Activated T-helper 2 cell treated with anti-CD3 and anti-CD28 coated beads, Interferon-gamma antibody, Interleukin-2, Interleukin-4, amounts not matched to agents 10 μg/mL and 5 μg/mL and 100 μg/mL, durations not matched to agents 14 hours and 24 hours and 36 hours (primary cell): ENCODE measurements at regions not wholly inside any gene's neighbourhood (a gene's known extent, or its start where the extent isn't known, plus 50 kb on each side); places are given as distances from the start of the nearest gene placed in this dataset.
A peak's percentile ranks its signal among the peaks of the same experiment; 100 is the strongest.

ENCODE experiments used
- DNase-seq: peaks from one replicate; pipeline ENCODE4 v3.0.0; 2021; ENCODE audit warnings: low spot score
- H3K27ac Mint-ChIP-seq: one replicate; pipeline ENCODE4 v1.8.0; 2021; ENCODE audit warnings: mixed read lengths
- H3K27me3 Mint-ChIP-seq: one replicate; pipeline ENCODE4 v1.8.0; 2021; ENCODE audit warnings: low read depth, mixed read lengths
- H3K36me3 Mint-ChIP-seq: one replicate; pipeline ENCODE4 v1.8.0; 2021; ENCODE audit warnings: low read depth, mixed read lengths
- H3K4me1 Mint-ChIP-seq: one replicate; pipeline ENCODE4 v1.8.0; 2021; ENCODE audit warnings: low read depth, mixed read lengths
- H3K4me3 Mint-ChIP-seq: one replicate; pipeline ENCODE4 v1.8.0; 2021; ENCODE audit warnings: low read depth, mild to moderate bottlenecking, moderate library complexity, mixed read lengths
- H3K9me3 Mint-ChIP-seq: one replicate; pipeline ENCODE4 v1.8.0; 2021; ENCODE audit warnings: mixed read lengths
- intact Hi-C: fragments of 100-400 bp; cut with micrococcal nuclease; formaldehyde crosslinking; loops from one replicate; pipeline ENCODE4 v1.15.1; 2023

- DNase-seq: no peak
- H3K27ac Mint-ChIP-seq: no peak overlapping the region
- H3K36me3 Mint-ChIP-seq: no peaks in the 10 kb centered on the region
- H3K4me1 Mint-ChIP-seq: peaks cover 14% of the 10 kb centered on the region
- H3K4me3 Mint-ChIP-seq: no peak overlapping the region
- H3K9me3 Mint-ChIP-seq: no peaks in the 10 kb centered on the region
- intact Hi-C loops: no loop called here
- no peaks in the 10 kb centered on the region for H3K27me3 Mint-ChIP-seq
Observed at GRCh38 chr13:26474286-26474685, 83.2 kb upstream of the WASF3 start.

DNA sequence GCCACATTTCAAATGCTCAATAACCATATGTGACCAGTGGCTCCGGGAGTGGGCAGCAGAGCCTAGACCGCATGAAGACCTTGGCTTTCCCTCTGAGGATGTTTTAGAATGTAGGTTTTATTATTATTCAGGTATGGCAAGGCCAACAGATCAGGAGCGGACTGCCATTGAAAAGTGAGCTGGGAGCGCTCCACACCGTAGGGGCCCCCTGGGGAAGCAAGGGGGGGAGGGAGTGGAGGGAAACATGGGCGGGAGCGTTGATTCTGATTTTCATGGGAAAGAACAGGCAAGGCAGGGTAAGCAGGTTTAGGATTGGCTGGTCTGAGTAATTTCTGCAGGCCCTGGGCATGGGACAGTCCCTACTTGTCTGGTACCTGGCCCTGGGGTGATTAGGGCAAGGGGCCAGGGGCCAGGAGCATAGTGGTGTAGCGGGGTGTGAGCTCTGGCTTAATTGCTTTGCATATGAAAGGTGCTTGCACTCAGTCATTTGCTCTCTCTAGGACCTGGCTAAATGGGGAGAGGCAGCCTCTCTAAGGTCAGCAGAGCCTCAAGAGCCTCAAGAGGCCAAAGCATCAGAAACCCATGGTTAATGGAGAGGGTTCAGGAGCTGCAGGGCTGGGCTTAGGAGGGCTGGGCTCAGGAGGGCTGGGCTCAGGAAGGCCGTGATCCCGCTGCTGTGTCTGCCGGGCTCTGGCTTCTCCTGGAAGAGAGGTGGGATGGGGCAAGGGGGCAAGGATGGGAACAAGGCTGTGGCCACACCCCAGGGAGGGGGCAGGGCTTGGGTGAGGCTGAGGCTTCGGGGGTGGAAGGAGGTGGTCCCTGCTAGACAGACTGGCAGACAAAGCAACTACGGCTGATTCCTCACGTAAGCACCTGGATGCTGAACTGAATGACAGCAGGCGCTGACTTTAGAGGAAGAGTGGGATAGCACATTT lies 82.0 kb upstream of the WASF3 start:
- no peak overlapping the region for H3K4me3 Mint-ChIP-seq
- no peak for DNase-seq
- intact Hi-C loops: no loop called here
- no peak overlapping the region for H3K27ac Mint-ChIP-seq
- no peaks in the 10 kb centered on the region for H3K9me3 Mint-ChIP-seq
- peaks cover 14% of the 10 kb centered on the region for H3K4me1 Mint-ChIP-seq
- H3K36me3 Mint-ChIP-seq: no peaks in the 10 kb centered on the region
- H3K27me3 Mint-ChIP-seq: no peaks in the 10 kb centered on the region

DNA sequence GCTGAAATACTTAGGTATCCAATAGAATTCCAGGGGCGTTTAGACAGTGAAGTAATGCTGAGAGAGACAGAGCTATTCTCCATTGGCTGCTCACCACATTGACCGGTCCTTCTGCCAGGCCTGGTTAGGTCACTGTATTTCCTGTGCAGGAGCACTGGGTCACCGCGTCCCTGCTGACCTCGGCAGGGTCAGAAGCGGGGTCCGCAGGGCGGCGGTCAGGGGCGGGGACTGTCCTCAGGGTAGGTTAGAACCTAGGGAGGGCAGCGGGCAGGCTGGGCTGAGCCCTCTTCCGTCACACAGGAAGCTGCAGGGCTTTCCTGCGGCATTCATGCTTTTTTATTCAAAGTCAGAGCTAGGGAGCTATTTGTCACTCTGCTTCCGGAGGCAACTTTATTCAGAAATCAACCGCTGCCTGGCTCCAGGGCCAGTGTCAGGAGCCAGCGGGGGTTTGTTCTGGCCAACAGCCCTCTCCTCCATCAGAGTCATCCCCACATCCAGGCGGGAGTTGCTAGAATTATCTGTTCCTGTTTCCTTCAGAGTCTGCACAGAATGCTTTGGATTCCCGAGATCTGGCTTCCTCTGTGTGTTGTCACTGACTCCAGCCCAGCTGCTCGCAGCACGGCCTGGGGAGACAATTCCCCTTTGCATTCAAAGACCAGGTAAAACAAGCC lies 81.2 kb upstream of the WASF3 start:
- no peak for DNase-seq
- peak overlapping the region; percentile 66 for H3K27ac Mint-ChIP-seq
- H3K4me1 Mint-ChIP-seq: peaks cover 14% of the 10 kb centered on the region
- no peaks in the 10 kb centered on the region for H3K36me3 Mint-ChIP-seq
- peak overlapping the region; percentile 13 for H3K4me3 Mint-ChIP-seq
- H3K27me3 Mint-ChIP-seq: no peaks in the 10 kb centered on the region
- intact Hi-C loops: no loop called here
- no peaks in the 10 kb centered on the region for H3K9me3 Mint-ChIP-seq

- Mint-ChIP-seq H3K27ac (peak overlapping the region; percentile 66), H3K9me3 (no peaks in the 10 kb centered on the region), H3K4me1 (peaks cover 14% of the 10 kb centered on the region), H3K36me3 (no peaks in the 10 kb centered on the region), H3K4me3 (peak overlapping the region; percentile 13), H3K27me3 (no peaks in the 10 kb centered on the region)
- intact Hi-C loops: no loop called here
- no peak for DNase-seq
Observed at GRCh38 chr13:26476782-26477142, 80.7 kb upstream of the WASF3 start.

- intact Hi-C loops: no loop called here
- Mint-ChIP-seq H3K4me1 (peaks cover 15% of the 10 kb centered on the region), H3K4me3 (no peak overlapping the region), H3K36me3 (no peaks in the 10 kb centered on the region), H3K27ac (no peak overlapping the region), H3K27me3 (no peaks in the 10 kb centered on the region), H3K9me3 (no peaks in the 10 kb centered on the region)
- DNase-seq: no peak
Observed at GRCh38 chr13:26477681-26478080, 79.8 kb upstream of the WASF3 start.

DNA sequence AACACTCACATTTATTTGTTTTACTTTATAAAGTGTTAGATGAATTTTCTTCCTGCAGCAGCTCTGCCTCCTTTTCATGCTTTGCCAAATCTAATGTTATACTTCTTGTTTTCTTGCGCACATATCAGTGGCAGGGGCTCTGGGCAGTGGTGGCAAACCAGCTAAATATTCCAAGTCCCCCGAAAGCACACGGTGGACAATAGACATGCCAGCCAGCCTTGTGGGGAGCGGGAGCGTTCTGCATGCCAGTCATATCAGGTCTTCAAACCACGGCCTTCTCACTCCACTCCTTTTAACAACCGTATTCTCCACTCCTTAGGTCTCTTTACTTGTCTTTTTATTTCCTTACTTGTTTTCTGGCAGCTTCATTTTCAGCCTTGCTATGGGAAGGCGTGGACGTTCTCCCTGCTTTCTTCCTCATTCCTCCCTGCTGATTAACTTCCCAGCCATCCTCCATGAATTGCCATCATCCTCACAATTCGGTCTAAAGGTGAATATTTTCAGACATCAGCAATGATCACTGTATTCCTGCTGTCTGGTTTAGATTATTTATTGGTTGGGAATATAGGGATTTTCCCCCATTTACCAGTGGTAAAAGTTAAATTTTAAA lies 77.1 kb upstream of the WASF3 start:
- intact Hi-C loops: no loop called here
- H3K9me3 Mint-ChIP-seq: no peaks in the 10 kb centered on the region
- H3K4me1 Mint-ChIP-seq: peaks cover 17% of the 10 kb centered on the region
- DNase-seq: no peak
- no peak overlapping the region for H3K27ac Mint-ChIP-seq
- H3K4me3 Mint-ChIP-seq: no peak overlapping the region
- no peaks in the 10 kb centered on the region for H3K27me3 Mint-ChIP-seq
- no peaks in the 10 kb centered on the region for H3K36me3 Mint-ChIP-seq

GRCh38 chr13:26482451-26483197 lies 74.9 kb upstream of the WASF3 start:
- no peaks in the 10 kb centered on the region for H3K27me3 Mint-ChIP-seq
- intact Hi-C loops: loop anchor here (1.0 to 2.0 kb wide), 3 partner anchors 14 to 298 kb away; no protein-coding TSS in a partner anchor
- no peak overlapping the region for H3K27ac Mint-ChIP-seq
- no peaks in the 10 kb centered on the region for H3K36me3 Mint-ChIP-seq
- no peak overlapping the region for H3K4me3 Mint-ChIP-seq
- DNase-seq: peak; percentile 50
- peaks cover 4% of the 10 kb centered on the region for H3K4me1 Mint-ChIP-seq
- no peaks in the 10 kb centered on the region for H3K9me3 Mint-ChIP-seq

- Mint-ChIP-seq H3K9me3 (no peaks in the 10 kb centered on the region), H3K27ac (no peak overlapping the region), H3K4me1 (peaks cover 4% of the 10 kb centered on the region), H3K4me3 (no peak overlapping the region), H3K27me3 (no peaks in the 10 kb centered on the region), H3K36me3 (no peaks in the 10 kb centered on the region)
- no peak for DNase-seq
- intact Hi-C loops: loop anchor here (2.0 kb wide), 1 partner anchor 13 kb away; no protein-coding TSS in a partner anchor
Observed at GRCh38 chr13:26483546-26483945, 73.9 kb upstream of the WASF3 start.

- Mint-ChIP-seq H3K9me3 (no peaks in the 10 kb centered on the region), H3K27me3 (peaks cover 1% of the 10 kb centered on the region), H3K36me3 (no peaks in the 10 kb centered on the region), H3K27ac (no peak overlapping the region), H3K4me1 (peaks cover 4% of the 10 kb centered on the region), H3K4me3 (no peak overlapping the region)
- intact Hi-C loops: no loop called here
- DNase-seq: no peak
Observed at GRCh38 chr13:26484196-26484595, 73.3 kb upstream of the WASF3 start.

DNA sequence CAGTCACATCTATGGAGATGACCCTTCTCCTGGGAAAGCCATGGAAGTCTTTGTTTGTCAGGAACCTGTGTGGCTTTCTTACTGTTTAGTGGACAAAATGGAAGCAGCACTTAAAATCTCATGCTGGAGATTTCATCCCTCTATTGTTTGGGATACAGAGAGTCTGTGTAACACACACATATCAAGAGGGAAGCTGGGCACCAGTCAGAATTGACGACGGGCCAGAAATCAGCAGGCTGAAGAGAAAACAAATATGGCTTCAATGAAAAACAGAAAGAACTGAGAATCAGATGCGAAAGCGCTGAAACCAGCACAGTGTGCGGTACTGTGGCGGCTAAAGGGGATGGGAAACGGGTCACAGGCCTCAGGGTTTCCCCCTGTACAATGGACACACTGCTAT lies 72.2 kb upstream of the WASF3 start:
- Mint-ChIP-seq H3K4me3 (no peak overlapping the region), H3K36me3 (no peaks in the 10 kb centered on the region), H3K4me1 (peaks cover 4% of the 10 kb centered on the region), H3K9me3 (no peaks in the 10 kb centered on the region), H3K27ac (no peak overlapping the region), H3K27me3 (peaks cover 1% of the 10 kb centered on the region)
- intact Hi-C loops: no loop called here
- no peak for DNase-seq

GRCh38 chr13:26485786-26486185 lies 71.7 kb upstream of the WASF3 start:
- H3K36me3 Mint-ChIP-seq: no peaks in the 10 kb centered on the region
- intact Hi-C loops: no loop called here

DNA sequence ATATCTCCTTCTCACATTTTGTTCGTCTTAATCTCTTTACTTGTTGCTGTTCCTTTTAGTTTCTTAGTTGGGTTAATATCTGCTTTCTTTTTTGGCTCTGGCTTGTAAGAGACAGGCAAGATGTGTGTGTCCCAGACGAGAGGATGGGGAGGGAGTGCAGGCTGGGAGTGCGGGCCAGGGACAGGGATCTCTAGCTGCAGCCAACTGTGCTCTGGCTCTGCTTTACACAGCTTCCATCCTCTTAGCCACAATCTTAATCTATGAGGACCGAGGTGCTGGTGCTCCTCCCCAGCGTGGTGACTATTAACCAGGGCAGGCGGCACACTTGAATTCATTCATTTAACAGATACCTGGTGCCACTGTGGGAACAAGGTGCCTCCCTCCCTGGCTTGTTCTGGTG lies 70.9 kb upstream of the WASF3 start:
- intact Hi-C loops: no loop called here
- no peak for DNase-seq
- H3K4me1 Mint-ChIP-seq: peaks cover 4% of the 10 kb centered on the region
- H3K9me3 Mint-ChIP-seq: no peaks in the 10 kb centered on the region
- no peak overlapping the region for H3K4me3 Mint-ChIP-seq
- H3K36me3 Mint-ChIP-seq: no peaks in the 10 kb centered on the region
- H3K27ac Mint-ChIP-seq: no peak overlapping the region
- peaks cover 4% of the 10 kb centered on the region for H3K27me3 Mint-ChIP-seq

More at GRCh38 chr13:26485786-26486185, 71.7 kb upstream of the WASF3 start:
- Mint-ChIP-seq H3K27me3 (peaks cover 4% of the 10 kb centered on the region), H3K4me3 (no peak overlapping the region), H3K9me3 (no peaks in the 10 kb centered on the region), H3K4me1 (peaks cover 4% of the 10 kb centered on the region), H3K27ac (no peak overlapping the region)
- no peak for DNase-seq
